ENCODE measurements at regions not wholly inside any gene's neighbourhood (a gene's known extent, or its start where the extent isn't known, plus 50 kb on each side); places are given as distances from the start of the nearest gene placed in this dataset.

- no peak for DNase-seq (ENCODE audit: low spot score)
- POLR2A ChIA-PET (ENCODE audit: low non-redundant PET) = no interaction called here
- no peak for TF ChIP-seq CTCF (conservative IDR thresholded peaks at IDR 0.05; ENCODE audit: low read depth)
- CTCF ChIA-PET = interaction anchor here (0.5 to 0.9 kb wide), 2 partner anchors 399 to 422 kb away, joined by 3 read pairs; no protein-coding TSS in a partner anchor
- H3K27ac ChIP-seq = no peak overlapping the region
Observed at GRCh38 chr10:123464430-123465323, 201.5 kb upstream of the GPR26 start.

- ChIA-PET CTCF (interaction anchor here (0.6 kb wide), 2 partner anchors 16 to 345 kb away, joined by 3 to 4 read pairs; no protein-coding TSS in a partner anchor), POLR2A (ENCODE audit: low non-redundant PET) (no interaction called here)
- DNase-seq (ENCODE audit: low spot score) = no peak
- H3K27ac ChIP-seq = no peak overlapping the region
- no peak for TF ChIP-seq CTCF (conservative IDR thresholded peaks at IDR 0.05; ENCODE audit: low read depth)
Observed at GRCh38 chr10:123470336-123470921, 195.7 kb upstream of the GPR26 start.

- no peak overlapping the region for H3K27ac ChIP-seq
- TF ChIP-seq CTCF (conservative IDR thresholded peaks at IDR 0.05; ENCODE audit: low read depth) = no peak
- ChIA-PET CTCF (no interaction called here), POLR2A (ENCODE audit: low non-redundant PET) (no interaction called here)
- DNase-seq (ENCODE audit: low spot score) = no peak
Observed at GRCh38 chr10:123471811-123472210, 194.3 kb upstream of the GPR26 start.

GRCh38 chr10:123472606-123473005 lies 193.5 kb upstream of the GPR26 start:
- ChIA-PET CTCF (interaction anchor here (1.1 kb wide), 1 partner anchor 18 kb away, joined by 3 read pairs; no protein-coding TSS in a partner anchor), POLR2A (ENCODE audit: low non-redundant PET) (no interaction called here)
- no peak for DNase-seq (ENCODE audit: low spot score)
- no peak overlapping the region for H3K27ac ChIP-seq
- TF ChIP-seq CTCF (conservative IDR thresholded peaks at IDR 0.05; ENCODE audit: low read depth) = no peak

GRCh38 chr10:123474700-123475099 lies 191.5 kb upstream of the GPR26 start:
- no peak for TF ChIP-seq CTCF (conservative IDR thresholded peaks at IDR 0.05; ENCODE audit: low read depth)
- no peak for DNase-seq (ENCODE audit: low spot score)
- ChIA-PET POLR2A (ENCODE audit: low non-redundant PET) (no interaction called here), CTCF (interaction anchor here (0.5 kb wide), 1 partner anchor 48 kb away, joined by 3 read pairs; no protein-coding TSS in a partner anchor)
- H3K27ac ChIP-seq = no peak overlapping the region

- no peak for TF ChIP-seq CTCF (conservative IDR thresholded peaks at IDR 0.05; ENCODE audit: low read depth)
- ChIA-PET POLR2A (ENCODE audit: low non-redundant PET) (no interaction called here), CTCF (interaction anchor here (0.6 kb wide), 1 partner anchor 47 kb away, joined by 3 read pairs; no protein-coding TSS in a partner anchor)
- no peak overlapping the region for H3K27ac ChIP-seq
- no peak for DNase-seq (ENCODE audit: low spot score)
Observed at GRCh38 chr10:123475466-123475865, 190.7 kb upstream of the GPR26 start.
